Thyroid gland (tissue), 4 donors: ENCODE measurements at regions not wholly inside any gene's neighbourhood (a gene's known extent, or its start where the extent isn't known, plus 50 kb on each side); places are given as distances from the start of the nearest gene placed in this dataset.

Experiments
- CTCF ChIP-seq, 6 experiments: fragments of 200-600 bp in 3 of 6; fragments of 450-650 bp in 3 of 6; sonication (generic) in 3 of 6; IDR thresholded peaks; one replicate each; pipeline ENCODE4 v1.5.1; 2016 to 2019; ENCODE audit warnings: antibody characterized with exemption in 6 of 6, mild to moderate bottlenecking in 2 of 6, inconsistent platforms in 1 of 6, moderate library complexity in 1 of 6
- POLR2A ChIP-seq, 2 donors: fragments of 450-650 bp; IDR thresholded peaks; one replicate each; pipeline ENCODE4 v1.6.1; 2017; ENCODE audit warnings: antibody characterized with exemption in 2 of 2, mild to moderate bottlenecking in 2 of 2, moderate library complexity in 1 of 2

- TF ChIP-seq CTCF (IDR thresholded peaks at IDR 0.05) = no peak
- no peak for TF ChIP-seq POLR2A (IDR thresholded peaks at IDR 0.05)
These were observed 751.1 kb downstream of the CCDC85A start for GRCh38 chr2:56934866-56935265.
